GM23248 (cell line): ENCODE measurements at regions not wholly inside any gene's neighbourhood (a gene's known extent, or its start where the extent isn't known, plus 50 kb on each side); places are given as distances from the start of the nearest gene placed in this dataset.

Experiments
- DNase-seq: peaks from one replicate; pipeline ENCODE4 v3.0.0-alpha.2; 2015
- H2AFZ ChIP-seq: fragments of 200-600 bp; sonication (generic); 2 replicates; pipeline ENCODE4 v1.6.1; 2016; ENCODE audit warnings: antibody characterized with exemption
- H3F3A ChIP-seq: fragments of 200-600 bp; sonication (generic); 2 replicates; pipeline ENCODE4 v1.6.1; 2016; ENCODE audit warnings: mild to moderate bottlenecking, antibody characterized with exemption, mixed run types; ENCODE audit not compliant: insufficient read depth
- H3K27ac ChIP-seq: fragments of 200-600 bp; sonication (generic); 2 replicates; pipeline ENCODE4 v1.5.1; 2016; ENCODE audit warnings: mild to moderate bottlenecking
- H3K27me3 ChIP-seq: fragments of 200-600 bp; sonication (generic); replicated peaks from 2 replicates; pipeline ENCODE4 v1.6.1; 2016; ENCODE audit warnings: mild to moderate bottlenecking; ENCODE audit not compliant: insufficient read depth
- H3K36me3 ChIP-seq: fragments of 200-600 bp; sonication (generic); 2 replicates; pipeline ENCODE4 v1.6.1; 2016; ENCODE audit warnings: low read depth, mild to moderate bottlenecking
- H3K4me1 ChIP-seq: fragments of 200-600 bp; sonication (generic); 2 replicates; pipeline ENCODE4 v1.6.1; 2016; ENCODE audit warnings: mild to moderate bottlenecking; ENCODE audit not compliant: insufficient read depth
- H3K4me2 ChIP-seq: fragments of 200-600 bp; sonication (generic); one replicate; pipeline ENCODE4 v1.6.1; 2016; ENCODE audit warnings: mild to moderate bottlenecking; ENCODE audit not compliant: unreplicated experiment
- H3K4me3 ChIP-seq: fragments of 200-600 bp; sonication (generic); 2 replicates; pipeline ENCODE4 v1.5.1; 2016; ENCODE audit warnings: mild to moderate bottlenecking
- H3K79me2 ChIP-seq: fragments of 200-600 bp; sonication (generic); 2 replicates; pipeline ENCODE4 v1.6.1; 2016; ENCODE audit warnings: mild to moderate bottlenecking; ENCODE audit not compliant: insufficient read depth
- H3K9ac ChIP-seq: fragments of 200-600 bp; sonication (generic); 2 replicates; pipeline ENCODE4 v1.6.1; 2016; ENCODE audit warnings: mild to moderate bottlenecking
- H3K9me2 ChIP-seq: fragments of 200-600 bp; sonication (generic); 2 replicates; pipeline ENCODE4 v1.6.1; 2016; ENCODE audit warnings: mixed run types, mild to moderate bottlenecking, moderate library complexity; ENCODE audit not compliant: insufficient read depth
- H3K9me3 ChIP-seq: fragments of 200-600 bp; sonication (generic); one replicate; pipeline ENCODE4 v1.6.1; 2017; ENCODE audit warnings: low read depth
- H4K20me1 ChIP-seq: fragments of 200-600 bp; sonication (generic); 2 replicates; pipeline ENCODE4 v1.6.0; 2016; ENCODE audit not compliant: insufficient read depth
- EZH2 ChIP-seq: fragments of 200-600 bp; sonication (generic); IDR thresholded peaks from 2 replicates; pipeline ENCODE4 v1.6.1; 2018; ENCODE audit warnings: antibody characterized with exemption, mild to moderate bottlenecking; ENCODE audit not compliant: insufficient read depth, poor library complexity, severe bottlenecking
- EZH2phosphoT487 ChIP-seq: fragments of 200-600 bp; sonication (generic); IDR thresholded peaks from 2 replicates; pipeline ENCODE4 v1.6.1; 2018; ENCODE audit warnings: antibody characterized with exemption, moderate library complexity, mild to moderate bottlenecking, low read depth; ENCODE audit not compliant: insufficient read depth
- WGBS, 2 experiments: methylation state at CpG; one replicate each; pipeline ENCODE4 v1.1.6; 2015 to 2017; ENCODE audit warnings: low lambda C conversion rate in 2 of 2, low coverage in 1 of 2; ENCODE audit errors: missing lambda C conversion rate in 2 of 2; 5-methylcytosine and 5-hydroxymethylcytosine counted together
- in situ Hi-C: fragments of 300-500 bp; cut with MboI; formaldehyde crosslinking; loops from 2 replicates; pipeline ENCODE4 v1.15.0; 2020

DNA sequence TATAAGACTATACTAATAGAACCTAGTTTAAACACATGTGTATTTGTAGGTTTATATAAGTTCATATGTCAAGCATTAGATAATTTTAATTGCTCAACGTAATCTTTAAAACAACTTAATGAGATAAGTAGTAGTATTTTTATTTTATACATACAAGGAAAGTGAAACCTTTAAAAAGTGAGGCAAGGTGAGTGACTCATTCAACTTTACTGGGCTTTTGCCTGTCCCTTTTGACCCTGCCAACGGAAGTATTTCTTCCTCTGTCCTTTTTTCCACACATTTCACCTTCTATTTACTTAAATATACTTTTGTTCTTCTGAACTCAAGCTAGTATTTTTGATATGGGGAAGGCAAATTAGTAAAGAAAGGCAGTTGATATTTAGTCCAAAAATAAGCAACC lies 78.5 kb downstream of the KBTBD8 start:
- in situ Hi-C loops: no loop called here
- H2AFZ ChIP-seq: no peak overlapping the region
- H3K36me3 ChIP-seq: no peaks in the 10 kb centered on the region
- no peaks in the 10 kb centered on the region for H3K79me2 ChIP-seq
- no peak overlapping the region for H3K9ac ChIP-seq
- DNase-seq: no peak
- no peak for TF ChIP-seq EZH2
- TF ChIP-seq EZH2phosphoT487: no peak
- H3K9me2 ChIP-seq: no peaks in the 10 kb centered on the region
- H3F3A ChIP-seq: no peaks in the 10 kb centered on the region
- H4K20me1 ChIP-seq: no peaks in the 10 kb centered on the region
- 57 to 58% methylated on average over 2 of the region's 2 CpGs for WGBS, 2 experiments
- no peak overlapping the region for H3K4me3 ChIP-seq
- H3K4me1 ChIP-seq: peaks cover 5% of the 10 kb centered on the region; the same call in 1 of the 2 replicates
- H3K27me3 ChIP-seq: no peaks in the 10 kb centered on the region; the same call in 1 of the 2 replicates
- no peak overlapping the region for H3K4me2 ChIP-seq
- H3K9me3 ChIP-seq: no peaks in the 10 kb centered on the region
- H3K27ac ChIP-seq: no peak overlapping the region

DNA sequence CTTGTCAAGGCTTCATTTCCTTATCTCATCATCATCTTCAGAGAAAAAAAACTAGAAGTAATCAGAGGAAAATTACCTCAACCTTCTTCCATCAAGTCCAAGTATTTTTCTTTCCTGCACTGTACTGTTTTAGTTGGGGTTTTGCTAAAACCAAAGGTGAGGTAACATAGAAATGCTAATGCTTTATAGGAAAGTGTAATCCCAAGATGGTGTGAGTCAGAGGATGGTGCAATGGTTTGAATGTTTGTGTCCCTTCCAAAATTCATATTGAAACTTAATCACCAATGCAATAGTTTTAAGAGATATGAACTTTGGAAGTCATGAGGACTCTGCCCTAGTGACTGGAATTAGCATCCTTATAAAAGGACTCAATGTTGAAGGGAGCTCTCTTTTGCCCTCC lies 79.5 kb downstream of the KBTBD8 start:
- Histone ChIP-seq H3K9me3 (no peaks in the 10 kb centered on the region), H3K4me1 (peaks cover 5% of the 10 kb centered on the region; the same call in 1 of the 2 replicates), H3K79me2 (no peaks in the 10 kb centered on the region), H3K27me3 (no peaks in the 10 kb centered on the region; the same call in 1 of the 2 replicates), H3K36me3 (no peaks in the 10 kb centered on the region), H2AFZ (no peak overlapping the region), H3K27ac (no peak overlapping the region), H3K4me2 (no peak overlapping the region), H3K9ac (no peak overlapping the region), H3K4me3 (no peak overlapping the region), H3F3A (no peaks in the 10 kb centered on the region), H3K9me2 (no peaks in the 10 kb centered on the region), H4K20me1 (no peaks in the 10 kb centered on the region)
- peak; percentile 52 for DNase-seq
- no peak for TF ChIP-seq EZH2
- TF ChIP-seq EZH2phosphoT487: no peak
- in situ Hi-C loops: no loop called here

DNA sequence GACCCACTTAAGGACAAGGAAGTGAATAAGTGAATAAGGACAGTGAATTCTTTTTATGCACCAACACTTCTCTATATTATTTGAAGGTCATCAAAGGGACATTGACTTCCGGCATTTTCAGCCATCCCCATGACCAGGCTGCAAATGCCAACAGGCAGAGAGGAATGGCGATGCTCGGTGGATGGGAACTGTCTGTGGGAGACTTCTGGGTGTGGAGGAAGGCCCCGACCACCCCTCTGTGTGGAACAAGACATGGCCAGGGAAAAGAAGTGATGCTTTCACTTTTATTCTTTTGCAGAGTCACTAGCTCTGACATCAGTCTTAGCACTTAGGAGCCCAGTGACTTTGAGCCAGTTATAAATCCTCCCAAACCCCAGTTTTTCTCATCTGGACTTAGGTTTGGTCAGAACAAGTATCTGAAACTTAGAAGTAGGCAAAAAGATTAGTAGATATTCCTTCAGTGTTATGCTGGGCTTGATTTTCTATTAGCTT lies 84.5 kb downstream of the KBTBD8 start:
- Histone ChIP-seq H4K20me1 (no peaks in the 10 kb centered on the region), H3K4me3 (no peak overlapping the region), H3K79me2 (no peaks in the 10 kb centered on the region), H3K4me1 (peaks cover 5% of the 10 kb centered on the region), H3K4me2 (no peak overlapping the region), H2AFZ (no peak overlapping the region; the same call in 1 of the 2 replicates), H3K27me3 (no peaks in the 10 kb centered on the region), H3K27ac (no peak overlapping the region), H3K9ac (no peak overlapping the region), H3F3A (no peaks in the 10 kb centered on the region), H3K9me3 (peaks cover 3% of the 10 kb centered on the region), H3K36me3 (no peaks in the 10 kb centered on the region), H3K9me2 (no peaks in the 10 kb centered on the region)
- WGBS, 2 experiments: 79 to 87% methylated on average over 4 of the region's 4 CpGs
- DNase-seq: no peak
- in situ Hi-C loops: no loop called here
- TF ChIP-seq EZH2phosphoT487 (no peak), EZH2 (no peak)

DNA sequence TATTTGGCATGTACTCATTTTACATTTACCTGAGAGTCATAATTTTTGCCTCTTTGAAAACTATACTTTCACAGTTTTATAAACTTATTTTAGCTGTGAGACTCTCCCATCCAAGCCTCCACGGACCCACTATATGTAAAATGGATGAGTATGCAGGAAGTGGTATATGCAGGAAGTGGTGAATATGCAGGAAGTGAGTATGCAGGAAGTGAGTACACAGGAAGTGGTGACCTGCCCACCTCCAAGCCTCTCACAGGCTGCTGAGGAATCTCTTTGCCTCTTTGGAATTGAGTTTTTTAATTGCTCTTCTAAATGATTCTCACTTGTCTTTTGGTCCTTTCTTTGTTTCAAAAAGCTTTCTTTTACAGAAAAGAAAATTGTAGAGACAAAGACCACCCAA lies 85.2 kb downstream of the KBTBD8 start:
- Histone ChIP-seq H2AFZ (peak overlapping the region; percentile 66), H3K9me2 (no peaks in the 10 kb centered on the region), H3K36me3 (no peaks in the 10 kb centered on the region), H3F3A (no peaks in the 10 kb centered on the region), H4K20me1 (no peaks in the 10 kb centered on the region), H3K4me1 (peaks cover 4% of the 10 kb centered on the region; the same call in 1 of the 2 replicates), H3K9ac (no peak overlapping the region), H3K9me3 (peaks cover 3% of the 10 kb centered on the region), H3K27me3 (no peaks in the 10 kb centered on the region), H3K79me2 (no peaks in the 10 kb centered on the region), H3K4me2 (no peak overlapping the region), H3K4me3 (no peak overlapping the region), H3K27ac (no peak overlapping the region)
- TF ChIP-seq EZH2phosphoT487: no peak
- no peak for TF ChIP-seq EZH2
- in situ Hi-C loops: no loop called here
- 3% methylated on average over 1 of the region's 1 CpG for WGBS, 2 experiments
- peak; percentile 3 for DNase-seq

DNA sequence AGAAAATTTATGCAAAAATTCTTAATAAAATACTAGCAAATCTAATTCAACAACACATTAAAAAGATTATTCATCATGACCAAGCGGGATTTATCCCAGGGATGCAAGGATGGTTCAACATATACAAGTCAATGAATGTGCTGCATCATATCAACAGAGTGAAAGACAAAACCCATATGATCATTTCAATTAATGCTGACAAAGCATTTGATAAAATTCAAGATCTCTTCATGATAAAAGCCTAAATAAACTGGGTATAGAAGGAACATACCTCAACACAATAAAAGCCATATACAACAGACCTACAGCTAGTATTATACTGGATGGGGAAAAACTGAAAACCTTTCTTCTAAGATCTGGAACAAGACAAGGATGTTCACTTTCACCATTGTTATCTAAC lies 89.7 kb downstream of the KBTBD8 start:
- Histone ChIP-seq H3K79me2 (no peaks in the 10 kb centered on the region), H3K27me3 (no peaks in the 10 kb centered on the region), H3K9ac (no peak overlapping the region), H3K4me2 (no peak overlapping the region), H2AFZ (no peak overlapping the region), H4K20me1 (no peaks in the 10 kb centered on the region), H3K4me1 (peaks cover 4% of the 10 kb centered on the region; the same call in 1 of the 2 replicates), H3K36me3 (no peaks in the 10 kb centered on the region), H3K27ac (no peak overlapping the region), H3K9me3 (peaks cover 3% of the 10 kb centered on the region), H3K9me2 (no peaks in the 10 kb centered on the region), H3K4me3 (no peak overlapping the region), H3F3A (no peaks in the 10 kb centered on the region)
- DNase-seq: no peak
- in situ Hi-C loops: no loop called here
- 60 to 67% methylated on average over 1 of the region's 1 CpG for WGBS, 2 experiments
- TF ChIP-seq EZH2phosphoT487 (no peak), EZH2 (no peak)
